ENCODE measurements at regions not wholly inside any gene's neighbourhood (a gene's known extent, or its start where the extent isn't known, plus 50 kb on each side); places are given as distances from the start of the nearest gene placed in this dataset.

DNA sequence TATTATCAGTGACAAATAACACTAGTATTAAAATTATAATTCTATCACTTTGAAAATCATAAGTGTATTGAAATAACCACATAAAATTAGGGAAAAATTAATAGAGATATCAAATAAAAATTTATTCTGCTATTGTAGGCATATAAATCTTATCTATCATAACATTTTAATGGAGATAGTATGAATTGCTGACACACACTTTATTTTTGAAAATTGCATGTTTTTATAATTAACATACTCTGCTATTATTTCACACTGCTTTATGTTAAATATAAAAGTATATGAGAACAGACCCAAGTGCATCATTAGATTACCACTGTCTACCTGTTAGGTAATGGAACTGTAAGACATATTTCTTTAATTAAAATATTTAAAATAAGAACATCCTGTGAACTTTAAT, 2150.2 kb downstream of the ARAP2 start:
- TF ChIP-seq, protein P1, sequence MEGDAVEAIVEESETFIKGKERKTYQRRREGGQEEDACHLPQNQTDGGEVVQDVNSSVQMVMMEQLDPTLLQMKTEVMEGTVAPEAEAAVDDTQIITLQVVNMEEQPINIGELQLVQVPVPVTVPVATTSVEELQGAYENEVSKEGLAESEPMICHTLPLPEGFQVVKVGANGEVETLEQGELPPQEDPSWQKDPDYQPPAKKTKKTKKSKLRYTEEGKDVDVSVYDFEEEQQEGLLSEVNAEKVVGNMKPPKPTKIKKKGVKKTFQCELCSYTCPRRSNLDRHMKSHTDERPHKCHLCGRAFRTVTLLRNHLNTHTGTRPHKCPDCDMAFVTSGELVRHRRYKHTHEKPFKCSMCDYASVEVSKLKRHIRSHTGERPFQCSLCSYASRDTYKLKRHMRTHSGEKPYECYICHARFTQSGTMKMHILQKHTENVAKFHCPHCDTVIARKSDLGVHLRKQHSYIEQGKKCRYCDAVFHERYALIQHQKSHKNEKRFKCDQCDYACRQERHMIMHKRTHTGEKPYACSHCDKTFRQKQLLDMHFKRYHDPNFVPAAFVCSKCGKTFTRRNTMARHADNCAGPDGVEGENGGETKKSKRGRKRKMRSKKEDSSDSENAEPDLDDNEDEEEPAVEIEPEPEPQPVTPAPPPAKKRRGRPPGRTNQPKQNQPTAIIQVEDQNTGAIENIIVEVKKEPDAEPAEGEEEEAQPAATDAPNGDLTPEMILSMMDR (conservative IDR thresholded peaks at IDR 0.05; ENCODE audit: low read depth, low read length), result no peak
- TF ChIP-seq EZH2 (IDR thresholded peaks at IDR 0.05; ENCODE audit: low read length, unreplicated experiment) (no peak), EZH2phosphoT487 (IDR thresholded peaks at IDR 0.05; ENCODE audit: borderline replicate concordance, low read length) (no peak)
